Calu3 (cell line): ENCODE measurements at regions not wholly inside any gene's neighbourhood (a gene's known extent, or its start where the extent isn't known, plus 50 kb on each side); places are given as distances from the start of the nearest gene placed in this dataset.

Source experiments
- BruUV-seq: library from RNA; stranded (reverse); fragments of 400-500 nt; replicated peaks from 2 replicates; lab custom pipeline; 2021; lab: Mats Ljungman, UMichigan
- CTCF ChIA-PET: fragments of 300-600 bp; sonication (Branson Sonifier 250); formaldehyde crosslinking; loops from one replicate; lab custom pipeline; 2022; ENCODE audit warnings: antibody characterized with exemption; lab: Charles Lee
- DNase-seq: peaks from one replicate; pipeline ENCODE4 v3.0.0; 2022
- H3K27ac Mint-ChIP-seq: one replicate; pipeline ENCODE4 v1.8.0; 2022; ENCODE audit warnings: mixed read lengths; ENCODE audit not compliant: unreplicated experiment
- H3K27me3 Mint-ChIP-seq: one replicate; pipeline ENCODE4 v1.8.0; 2022; ENCODE audit warnings: mixed read lengths; ENCODE audit not compliant: unreplicated experiment
- H3K36me3 Mint-ChIP-seq: one replicate; pipeline ENCODE4 v1.8.0; 2022; ENCODE audit warnings: mild to moderate bottlenecking, moderate library complexity, mixed read lengths; ENCODE audit not compliant: insufficient read depth, unreplicated experiment
- H3K4me1 Mint-ChIP-seq: one replicate; pipeline ENCODE4 v1.8.0; 2022; ENCODE audit warnings: mild to moderate bottlenecking, low read depth, mixed read lengths; ENCODE audit not compliant: unreplicated experiment
- H3K4me3 Mint-ChIP-seq: one replicate; pipeline ENCODE4 v1.8.0; 2022; ENCODE audit warnings: mild to moderate bottlenecking, low read depth, moderate library complexity, mixed read lengths; ENCODE audit not compliant: unreplicated experiment
- H3K9me3 Mint-ChIP-seq: one replicate; pipeline ENCODE4 v1.8.0; 2022; ENCODE audit warnings: low read depth, mixed read lengths; ENCODE audit not compliant: unreplicated experiment
- CTCF ChIP-seq: fragments of 200-600 bp; IDR thresholded peaks from one replicate; pipeline ENCODE4 v1.8.0; 2022; ENCODE audit warnings: antibody characterized with exemption; ENCODE audit not compliant: unreplicated experiment
- intact Hi-C: fragments of 100-400 bp; cut with micrococcal nuclease; formaldehyde crosslinking; loops from one replicate; pipeline ENCODE4 v1.10.0; 2022; ENCODE audit not compliant: unreplicated experiment

- no peak for DNase-seq
- BruUV-seq, result no TSS peak
- intact Hi-C loops, result no loop called here
These were observed 55.8 kb upstream of the SPATA13 start for GRCh38 chr13:24104723-24105122.

GRCh38 chr13:24106429-24106828 is 54.1 kb upstream of the SPATA13 start:
- Mint-ChIP-seq H3K36me3 (no peaks in the 10 kb centered on the region), H3K4me1 (no peaks in the 10 kb centered on the region), H3K27ac (no peak overlapping the region), H3K27me3 (no peaks in the 10 kb centered on the region), H3K9me3 (no peaks in the 10 kb centered on the region), H3K4me3 (no peak overlapping the region)
- CTCF ChIA-PET, result no interaction called here
- no peak for TF ChIP-seq CTCF
- no peak for DNase-seq
- intact Hi-C loops, result no loop called here
- no TSS peak for BruUV-seq

More at GRCh38 chr13:24104723-24105122, 55.8 kb upstream of the SPATA13 start:
- Mint-ChIP-seq H3K27ac (no peak overlapping the region), H3K27me3 (no peaks in the 10 kb centered on the region), H3K4me1 (peaks cover 11% of the 10 kb centered on the region), H3K4me3 (no peak overlapping the region), H3K36me3 (no peaks in the 10 kb centered on the region), H3K9me3 (no peaks in the 10 kb centered on the region)
- TF ChIP-seq CTCF, result no peak
- CTCF ChIA-PET, result no interaction called here

- Mint-ChIP-seq H3K4me1 (peaks cover 9% of the 10 kb centered on the region), H3K27me3 (no peaks in the 10 kb centered on the region), H3K36me3 (no peaks in the 10 kb centered on the region), H3K9me3 (no peaks in the 10 kb centered on the region), H3K4me3 (no peak overlapping the region), H3K27ac (no peak overlapping the region)
- TF ChIP-seq CTCF, result no peak
- intact Hi-C loops, result no loop called here
- CTCF ChIA-PET, result no interaction called here
- no peak for DNase-seq
- BruUV-seq, result no TSS peak
These were observed 52.4 kb upstream of the SPATA13 start for GRCh38 chr13:24107955-24108614.

- no peak overlapping the region for H3K27ac Mint-ChIP-seq
- no peak overlapping the region for H3K4me3 Mint-ChIP-seq
- H3K4me1 Mint-ChIP-seq, result peaks cover 9% of the 10 kb centered on the region
- H3K9me3 Mint-ChIP-seq, result no peaks in the 10 kb centered on the region
- no peaks in the 10 kb centered on the region for H3K27me3 Mint-ChIP-seq
- no TSS peak for BruUV-seq
- no peaks in the 10 kb centered on the region for H3K36me3 Mint-ChIP-seq
- intact Hi-C loops, result no loop called here
- CTCF ChIA-PET, result no interaction called here
- DNase-seq, result no peak
- no peak for TF ChIP-seq CTCF
These were observed 51.9 kb upstream of the SPATA13 start for GRCh38 chr13:24108615-24108965.
